WTC11 (cell line): ENCODE measurements at regions not wholly inside any gene's neighbourhood (a gene's known extent, or its start where the extent isn't known, plus 50 kb on each side); places are given as distances from the start of the nearest gene placed in this dataset.

Source experiments
- JUN ChIP-seq: sonication (generic); formaldehyde crosslinking; IDR thresholded peaks from 2 replicates; pipeline ENCODE4 v1.8.0; 2023; ENCODE audit warnings: mild to moderate bottlenecking, missing genetic modification reagents
- NR2C2 ChIP-seq: sonication (generic); formaldehyde crosslinking; IDR thresholded peaks from 2 replicates; pipeline ENCODE4 v1.8.0; 2022; ENCODE audit warnings: mild to moderate bottlenecking, missing genetic modification reagents
- TF ChIP-seq, protein P1 (sequence below): fragments of 200-600 bp; IDR thresholded peaks from 2 replicates; pipeline ENCODE4 v1.8.0; 2022; ENCODE audit warnings: antibody characterized with exemption
- TF ChIP-seq, protein P2 (sequence below): sonication (generic); formaldehyde crosslinking; IDR thresholded peaks from 2 replicates; pipeline ENCODE4 v1.8.0; 2022; ENCODE audit warnings: mild to moderate bottlenecking, missing genetic modification reagents
- TF ChIP-seq, protein P3 (sequence below): sonication (generic); formaldehyde crosslinking; IDR thresholded peaks from 2 replicates; pipeline ENCODE4 v1.8.1; 2023; ENCODE audit warnings: mild to moderate bottlenecking, missing genetic modification reagents

DNA sequence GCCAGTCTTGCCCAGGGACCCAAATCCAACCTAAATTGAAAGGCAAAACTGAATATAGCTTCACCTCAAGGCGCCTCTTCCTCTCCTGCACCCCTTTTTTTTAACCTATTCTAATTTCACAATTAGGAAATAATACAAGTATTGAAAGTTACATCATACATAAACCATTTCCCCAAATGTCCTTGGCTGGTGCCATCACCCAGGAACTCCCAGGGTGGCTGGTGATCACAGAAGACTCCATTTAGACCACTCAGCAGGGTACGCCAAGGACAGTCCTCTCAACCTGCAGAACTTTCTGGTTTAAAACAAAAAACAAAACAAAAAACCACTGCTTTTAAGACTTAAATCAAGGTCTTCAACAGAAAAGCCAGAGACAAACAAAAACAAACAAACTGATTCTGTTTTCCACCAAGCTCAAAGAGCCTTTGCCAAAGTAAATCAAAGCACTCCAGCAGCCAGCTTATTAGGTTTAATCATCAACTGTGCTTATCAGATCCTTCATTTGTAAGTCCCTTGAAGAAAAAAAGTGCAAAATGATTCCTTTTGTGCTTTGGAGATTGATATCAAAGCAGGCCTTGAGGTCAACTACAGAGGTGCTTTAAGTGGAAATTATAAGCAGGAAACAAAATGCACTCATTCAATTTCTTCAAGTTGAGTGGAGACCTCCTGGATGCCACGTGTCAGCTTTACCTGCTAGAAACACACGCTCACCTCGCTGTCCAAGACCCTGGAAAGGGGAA, 113.0 kb downstream of the ETS2 start:
- TF ChIP-seq, protein P1, sequence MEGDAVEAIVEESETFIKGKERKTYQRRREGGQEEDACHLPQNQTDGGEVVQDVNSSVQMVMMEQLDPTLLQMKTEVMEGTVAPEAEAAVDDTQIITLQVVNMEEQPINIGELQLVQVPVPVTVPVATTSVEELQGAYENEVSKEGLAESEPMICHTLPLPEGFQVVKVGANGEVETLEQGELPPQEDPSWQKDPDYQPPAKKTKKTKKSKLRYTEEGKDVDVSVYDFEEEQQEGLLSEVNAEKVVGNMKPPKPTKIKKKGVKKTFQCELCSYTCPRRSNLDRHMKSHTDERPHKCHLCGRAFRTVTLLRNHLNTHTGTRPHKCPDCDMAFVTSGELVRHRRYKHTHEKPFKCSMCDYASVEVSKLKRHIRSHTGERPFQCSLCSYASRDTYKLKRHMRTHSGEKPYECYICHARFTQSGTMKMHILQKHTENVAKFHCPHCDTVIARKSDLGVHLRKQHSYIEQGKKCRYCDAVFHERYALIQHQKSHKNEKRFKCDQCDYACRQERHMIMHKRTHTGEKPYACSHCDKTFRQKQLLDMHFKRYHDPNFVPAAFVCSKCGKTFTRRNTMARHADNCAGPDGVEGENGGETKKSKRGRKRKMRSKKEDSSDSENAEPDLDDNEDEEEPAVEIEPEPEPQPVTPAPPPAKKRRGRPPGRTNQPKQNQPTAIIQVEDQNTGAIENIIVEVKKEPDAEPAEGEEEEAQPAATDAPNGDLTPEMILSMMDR = no peak
- TF ChIP-seq, protein P2, sequence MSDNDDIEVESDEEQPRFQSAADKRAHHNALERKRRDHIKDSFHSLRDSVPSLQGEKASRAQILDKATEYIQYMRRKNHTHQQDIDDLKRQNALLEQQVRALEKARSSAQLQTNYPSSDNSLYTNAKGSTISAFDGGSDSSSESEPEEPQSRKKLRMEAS (CRISPR knock-in tag) = no peak
- no peak for TF ChIP-seq JUN
- TF ChIP-seq, protein P3, sequence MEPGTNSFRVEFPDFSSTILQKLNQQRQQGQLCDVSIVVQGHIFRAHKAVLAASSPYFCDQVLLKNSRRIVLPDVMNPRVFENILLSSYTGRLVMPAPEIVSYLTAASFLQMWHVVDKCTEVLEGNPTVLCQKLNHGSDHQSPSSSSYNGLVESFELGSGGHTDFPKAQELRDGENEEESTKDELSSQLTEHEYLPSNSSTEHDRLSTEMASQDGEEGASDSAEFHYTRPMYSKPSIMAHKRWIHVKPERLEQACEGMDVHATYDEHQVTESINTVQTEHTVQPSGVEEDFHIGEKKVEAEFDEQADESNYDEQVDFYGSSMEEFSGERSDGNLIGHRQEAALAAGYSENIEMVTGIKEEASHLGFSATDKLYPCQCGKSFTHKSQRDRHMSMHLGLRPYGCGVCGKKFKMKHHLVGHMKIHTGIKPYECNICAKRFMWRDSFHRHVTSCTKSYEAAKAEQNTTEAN (CRISPR knock-in tag) = no peak
- no peak for TF ChIP-seq NR2C2 (CRISPR knock-in tag)
